ENCODE measurements at regions not wholly inside any gene's neighbourhood (a gene's known extent, or its start where the extent isn't known, plus 50 kb on each side); places are given as distances from the start of the nearest gene placed in this dataset.

DNA sequence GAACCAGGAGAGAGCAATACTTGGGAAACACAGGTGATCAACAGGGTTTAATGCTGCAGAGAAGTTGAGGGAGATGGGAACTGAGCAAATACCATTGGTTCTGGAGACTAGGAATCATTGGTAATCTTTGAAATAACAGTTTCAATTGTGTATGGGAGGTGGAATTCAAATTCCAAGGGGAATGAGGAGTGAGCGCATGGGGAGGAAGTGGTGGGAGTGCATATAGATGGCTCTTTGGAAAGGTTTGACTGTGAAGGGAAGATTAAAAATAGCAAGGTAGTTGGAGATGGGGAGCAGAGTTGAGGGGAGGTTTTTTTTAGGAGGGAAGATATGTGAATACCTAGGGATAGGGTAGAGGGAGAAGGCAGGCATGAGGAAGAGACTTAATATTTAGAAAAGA lies 51.1 kb upstream of the ROPN1 start:
- in situ Hi-C loops (cut with MboI; ENCODE audit: low sequenced_read_pairs, unreplicated experiment), result no loop called here
- no peak for DNase-seq (ENCODE audit: low spot score)
- TF ChIP-seq, protein P1, sequence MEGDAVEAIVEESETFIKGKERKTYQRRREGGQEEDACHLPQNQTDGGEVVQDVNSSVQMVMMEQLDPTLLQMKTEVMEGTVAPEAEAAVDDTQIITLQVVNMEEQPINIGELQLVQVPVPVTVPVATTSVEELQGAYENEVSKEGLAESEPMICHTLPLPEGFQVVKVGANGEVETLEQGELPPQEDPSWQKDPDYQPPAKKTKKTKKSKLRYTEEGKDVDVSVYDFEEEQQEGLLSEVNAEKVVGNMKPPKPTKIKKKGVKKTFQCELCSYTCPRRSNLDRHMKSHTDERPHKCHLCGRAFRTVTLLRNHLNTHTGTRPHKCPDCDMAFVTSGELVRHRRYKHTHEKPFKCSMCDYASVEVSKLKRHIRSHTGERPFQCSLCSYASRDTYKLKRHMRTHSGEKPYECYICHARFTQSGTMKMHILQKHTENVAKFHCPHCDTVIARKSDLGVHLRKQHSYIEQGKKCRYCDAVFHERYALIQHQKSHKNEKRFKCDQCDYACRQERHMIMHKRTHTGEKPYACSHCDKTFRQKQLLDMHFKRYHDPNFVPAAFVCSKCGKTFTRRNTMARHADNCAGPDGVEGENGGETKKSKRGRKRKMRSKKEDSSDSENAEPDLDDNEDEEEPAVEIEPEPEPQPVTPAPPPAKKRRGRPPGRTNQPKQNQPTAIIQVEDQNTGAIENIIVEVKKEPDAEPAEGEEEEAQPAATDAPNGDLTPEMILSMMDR (IDR thresholded peaks at IDR 0.05; ENCODE audit: borderline replicate concordance, control extremely low read depth, extremely low read depth, insufficient read depth, missing control alignments), result no peak

DNA sequence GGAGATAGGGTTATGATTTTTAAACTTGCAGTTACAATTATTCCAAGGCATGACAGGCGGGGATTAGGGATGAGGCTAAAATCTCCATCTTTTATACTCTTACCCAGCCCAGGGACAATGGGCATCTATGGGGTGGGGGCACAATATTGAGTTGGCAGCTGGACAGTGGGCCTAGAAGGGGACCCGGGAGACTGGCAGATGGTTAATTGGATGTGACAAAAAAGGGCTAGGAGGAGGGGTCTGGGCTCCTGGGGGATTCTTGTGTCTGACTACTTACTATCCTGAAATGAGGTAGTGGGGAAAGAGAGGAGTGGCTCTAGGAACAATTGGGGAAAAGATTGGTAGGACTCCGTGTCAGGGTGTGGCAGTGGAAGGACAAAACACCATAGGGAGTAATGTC lies 53.0 kb upstream of the ROPN1 start:
- DNase-seq (ENCODE audit: low spot score), result no peak
- in situ Hi-C loops (cut with MboI; ENCODE audit: low sequenced_read_pairs, unreplicated experiment), result no loop called here
- TF ChIP-seq, protein P1 (IDR thresholded peaks at IDR 0.05; ENCODE audit: borderline replicate concordance, control extremely low read depth, extremely low read depth, insufficient read depth, missing control alignments), result no peak

DNA sequence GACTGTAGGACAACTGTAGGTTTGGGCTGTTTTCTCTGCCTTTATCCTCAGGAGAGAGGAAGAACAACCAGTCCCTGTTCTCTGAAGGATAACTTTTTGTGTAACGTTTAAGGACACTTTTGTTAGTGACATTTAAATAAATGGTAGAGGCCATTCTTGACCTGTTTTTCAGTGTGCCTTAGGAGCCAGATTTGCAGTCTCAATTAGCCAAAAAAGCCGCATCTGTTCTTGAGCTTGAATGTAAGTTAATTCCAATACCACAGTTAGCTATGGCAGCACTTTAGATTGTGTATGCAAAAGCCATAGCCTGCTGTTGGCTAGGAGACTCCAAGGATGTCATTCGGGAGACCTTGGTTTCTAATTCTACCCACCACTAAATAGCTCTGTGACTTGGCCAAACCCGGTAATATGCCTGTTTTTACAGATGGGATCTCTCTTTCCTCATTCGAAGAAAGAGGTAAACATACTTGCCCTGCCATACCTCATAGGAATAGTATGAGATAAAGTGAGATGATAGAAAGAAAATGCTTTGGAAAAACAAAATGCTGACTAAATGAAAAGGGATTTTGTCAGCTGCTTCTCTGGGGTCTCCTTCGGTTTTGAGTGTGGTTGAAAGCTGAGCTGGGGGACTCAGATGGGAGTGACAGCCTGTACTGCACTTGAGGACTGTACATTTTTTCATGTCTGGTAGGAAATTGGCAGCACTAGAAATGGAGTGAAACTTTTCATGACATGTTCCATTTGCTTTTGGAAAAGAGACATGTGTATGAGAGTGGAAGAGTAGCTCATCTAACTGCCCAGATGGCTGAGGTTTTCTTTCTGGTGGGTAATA lies 57.3 kb upstream of the ROPN1 start:
- in situ Hi-C loops (cut with MboI; ENCODE audit: low sequenced_read_pairs, unreplicated experiment), result no loop called here
- DNase-seq (ENCODE audit: low spot score), result no peak
- TF ChIP-seq, protein P1 (IDR thresholded peaks at IDR 0.05; ENCODE audit: borderline replicate concordance, control extremely low read depth, extremely low read depth, insufficient read depth, missing control alignments), result no peak

DNA sequence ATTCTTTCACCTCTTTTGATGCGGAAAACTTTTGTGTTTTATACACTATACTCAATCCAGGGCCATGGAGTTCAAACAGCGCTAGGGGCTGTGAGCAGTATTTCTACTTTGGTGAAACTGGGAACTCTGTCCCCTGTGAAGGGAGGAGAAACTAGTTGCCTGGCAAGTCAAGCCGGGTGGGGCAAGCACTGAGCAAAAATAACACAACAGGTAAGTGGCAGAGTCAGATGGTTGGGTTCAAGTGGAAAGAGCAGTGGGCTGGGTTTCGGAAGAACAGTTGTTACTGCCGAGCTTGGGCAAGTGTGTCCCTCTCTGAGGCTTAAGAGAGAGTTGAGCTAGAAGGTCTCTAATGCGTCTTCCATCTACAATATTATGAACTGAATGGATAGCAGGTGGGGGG lies 59.7 kb upstream of the ROPN1 start:
- TF ChIP-seq, protein P1 (IDR thresholded peaks at IDR 0.05; ENCODE audit: borderline replicate concordance, control extremely low read depth, extremely low read depth, insufficient read depth, missing control alignments), result no peak
- DNase-seq (ENCODE audit: low spot score), result no peak
- in situ Hi-C loops (cut with MboI; ENCODE audit: low sequenced_read_pairs, unreplicated experiment), result no loop called here

DNA sequence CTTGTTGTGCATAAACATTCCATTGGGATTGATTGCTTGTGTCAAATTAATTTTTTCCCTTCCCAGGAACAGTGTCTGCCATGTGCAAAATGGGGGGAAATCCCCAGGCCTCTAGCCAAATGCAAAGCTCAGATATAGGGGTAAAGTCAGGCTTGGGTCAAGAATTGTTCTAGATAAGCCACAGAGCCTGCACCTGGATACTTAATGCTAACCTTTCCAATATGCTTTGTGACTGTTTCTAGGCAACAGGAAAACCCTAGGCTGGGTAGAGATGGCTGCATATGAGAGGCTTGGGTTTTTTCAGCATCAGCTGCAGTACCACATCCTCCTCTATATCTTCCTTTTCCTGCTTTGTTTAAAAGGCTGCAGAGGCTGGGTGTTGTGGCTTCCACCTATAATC lies 61.9 kb upstream of the ROPN1 start:
- in situ Hi-C loops (cut with MboI; ENCODE audit: low sequenced_read_pairs, unreplicated experiment), result no loop called here
- TF ChIP-seq, protein P1 (IDR thresholded peaks at IDR 0.05; ENCODE audit: borderline replicate concordance, control extremely low read depth, extremely low read depth, insufficient read depth, missing control alignments), result no peak
- DNase-seq (ENCODE audit: low spot score), result no peak

DNA sequence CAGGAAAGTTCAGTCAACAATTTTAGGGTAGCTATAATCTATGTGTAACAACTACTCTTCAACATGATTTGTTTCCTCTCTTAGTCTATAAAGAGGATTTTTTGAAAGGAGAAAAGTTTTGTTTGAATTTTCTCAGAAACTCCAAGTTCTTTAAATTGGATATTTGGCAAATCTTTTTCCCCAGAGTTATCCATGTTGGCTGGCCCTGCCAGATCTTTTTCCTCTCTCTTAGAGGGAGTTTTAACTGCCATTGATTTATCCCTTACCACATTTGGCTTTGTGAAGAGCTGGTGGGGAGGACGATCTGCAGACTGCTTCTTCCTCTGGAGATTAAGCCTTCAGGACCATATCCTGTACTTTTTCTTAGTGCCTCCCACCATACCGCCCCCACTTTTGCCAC lies 64.9 kb upstream of the ROPN1 start:
- TF ChIP-seq, protein P1 (IDR thresholded peaks at IDR 0.05; ENCODE audit: borderline replicate concordance, control extremely low read depth, extremely low read depth, insufficient read depth, missing control alignments), result no peak
- in situ Hi-C loops (cut with MboI; ENCODE audit: low sequenced_read_pairs, unreplicated experiment), result no loop called here

More for the DNA sequence above, 64.9 kb upstream of the ROPN1 start:
- no peak for DNase-seq (ENCODE audit: low spot score)

Measured in GM13976 (cell line).